OCI-LY7 (cell line): ENCODE measurements at regions not wholly inside any gene's neighbourhood (a gene's known extent, or its start where the extent isn't known, plus 50 kb on each side); places are given as distances from the start of the nearest gene placed in this dataset.

Source experiments
- BruUV-seq: library from RNA; stranded (reverse); fragments of 400-500 nt; replicated peaks from 2 replicates; lab custom pipeline; 2021; lab: Mats Ljungman, UMichigan
- CTCF ChIA-PET: fragments of 300-600 bp; sonication (Branson Sonifier 250); formaldehyde crosslinking; loops from one replicate; lab custom pipeline; 2022; ENCODE audit warnings: antibody characterized with exemption; ENCODE audit not compliant: unreplicated experiment; lab: Charles Lee
- POLR2A ChIA-PET: fragments of 300-600 bp; sonication (Branson Sonifier 250); formaldehyde crosslinking; loops from one replicate; lab custom pipeline; 2022; ENCODE audit warnings: antibody characterized with exemption; lab: Charles Lee
- DNase-seq: peaks from one replicate; pipeline ENCODE4 v3.0.0-alpha.2; 2015; ENCODE audit warnings: low spot score
- H2AFZ ChIP-seq: fragments of 200-600 bp; sonication (generic), shearing (Covaris generic); 2 replicates; pipeline ENCODE4 v1.6.1; 2014; ENCODE audit warnings: mild to moderate bottlenecking, antibody characterized with exemption, low read length, moderate library complexity
- H3K27ac ChIP-seq: fragments of 200-600 bp; sonication (generic); 2 replicates; pipeline ENCODE4 v1.5.1; 2014; ENCODE audit warnings: mixed run types, low read depth, mild to moderate bottlenecking, moderate library complexity, low read length, inconsistent platforms; ENCODE audit not compliant: poor library complexity, severe bottlenecking
- H3K36me3 ChIP-seq: fragments of 200-600 bp; sonication (generic); 2 replicates; pipeline ENCODE4 v1.6.1; 2014; ENCODE audit warnings: mild to moderate bottlenecking, antibody characterized with exemption, low read length, moderate library complexity, mixed read lengths; ENCODE audit not compliant: insufficient read depth
- H3K4me1 ChIP-seq: fragments of 200-600 bp; sonication (generic); 2 replicates; pipeline ENCODE4 v1.5.1; 2014; ENCODE audit warnings: mild to moderate bottlenecking, low read length; ENCODE audit not compliant: insufficient read depth, poor library complexity, severe bottlenecking
- H3K4me2 ChIP-seq: fragments of 200-600 bp; sonication (generic); 2 replicates; pipeline ENCODE4 v1.6.1; 2014; ENCODE audit warnings: mild to moderate bottlenecking, low read length
- H3K4me3 ChIP-seq: fragments of 200-600 bp; sonication (generic); 2 replicates; pipeline ENCODE4 v1.5.1; 2014; ENCODE audit warnings: mild to moderate bottlenecking, low read depth, low read length; ENCODE audit not compliant: poor library complexity, severe bottlenecking
- H3K79me2 ChIP-seq: fragments of 200-600 bp; sonication (generic); 2 replicates; pipeline ENCODE4 v1.6.1; 2016; ENCODE audit warnings: low read depth, mild to moderate bottlenecking, low read length, moderate library complexity, mixed read lengths; ENCODE audit not compliant: insufficient read depth
- H3K9me2 ChIP-seq: fragments of 200-600 bp; sonication (generic); 2 replicates; pipeline ENCODE4 v1.6.1; 2016; ENCODE audit warnings: mild to moderate bottlenecking, low read length, mixed read lengths; ENCODE audit not compliant: insufficient read depth
- H3K9me3 ChIP-seq: fragments of 200-600 bp; sonication (generic); 2 replicates; pipeline ENCODE4 v1.6.1; 2014; ENCODE audit warnings: mild to moderate bottlenecking, mixed run types, low read length, mixed read lengths
- H4K20me1 ChIP-seq: fragments of 200-600 bp; sonication (generic); 2 replicates; pipeline ENCODE4 v1.6.1; 2014; ENCODE audit warnings: mild to moderate bottlenecking, antibody characterized with exemption, low read length, moderate library complexity, mixed read lengths; ENCODE audit not compliant: insufficient read depth
- CTCF ChIP-seq: fragments of 200-600 bp; sonication (generic); conservative IDR thresholded peaks from 2 replicates; pipeline ENCODE4 v1.5.1; 2014; ENCODE audit warnings: mild to moderate bottlenecking, antibody characterized with exemption, low read length, moderate library complexity, mixed read lengths
- EZH2phosphoT487 ChIP-seq: fragments of 200-600 bp; sonication (generic); IDR thresholded peaks from 2 replicates; pipeline ENCODE4 v1.6.1; 2018; ENCODE audit warnings: low read depth, borderline replicate concordance, mild to moderate bottlenecking, mixed run types, antibody characterized with exemption, low read length, moderate library complexity, mixed read lengths
- intact Hi-C: fragments of 100-400 bp; cut with micrococcal nuclease; formaldehyde crosslinking; loops from one replicate; pipeline ENCODE4 v1.10.0; 2022; ENCODE audit not compliant: unreplicated experiment

- DNase-seq = no peak
- Histone ChIP-seq H3K27ac (no peak overlapping the region), H3K9me3 (no peaks in the 10 kb centered on the region), H3K36me3 (no peaks in the 10 kb centered on the region), H3K4me1 (no peaks in the 10 kb centered on the region), H3K79me2 (no peaks in the 10 kb centered on the region), H3K4me2 (no peak overlapping the region), H2AFZ (no peak overlapping the region), H3K4me3 (no peak overlapping the region), H4K20me1 (no peaks in the 10 kb centered on the region), H3K9me2 (no peaks in the 10 kb centered on the region)
- TF ChIP-seq CTCF = no peak
- TF ChIP-seq EZH2phosphoT487 = no peak
- BruUV-seq = no TSS peak
- CTCF ChIA-PET = no interaction called here
- intact Hi-C loops = no loop called here
- POLR2A ChIA-PET = no interaction called here
These were observed 92.6 kb upstream of the SFSWAP start for GRCh38 chr12:131618303-131618658.

- H4K20me1 ChIP-seq = no peaks in the 10 kb centered on the region
- POLR2A ChIA-PET = no interaction called here
- TF ChIP-seq CTCF = no peak
- TF ChIP-seq EZH2phosphoT487 = no peak
- intact Hi-C loops = no loop called here
- H3K4me1 ChIP-seq = no peaks in the 10 kb centered on the region
- H3K36me3 ChIP-seq = no peaks in the 10 kb centered on the region
- H3K9me3 ChIP-seq = no peaks in the 10 kb centered on the region
- no TSS peak for BruUV-seq
- H3K9me2 ChIP-seq = no peaks in the 10 kb centered on the region
- no peak for DNase-seq
- H3K79me2 ChIP-seq = no peaks in the 10 kb centered on the region
- H3K4me3 ChIP-seq = no peak overlapping the region
- H3K4me2 ChIP-seq = no peak overlapping the region
- H3K27ac ChIP-seq = no peak overlapping the region
- H2AFZ ChIP-seq = no peak overlapping the region
- CTCF ChIA-PET = no interaction called here
These were observed 92.2 kb upstream of the SFSWAP start for GRCh38 chr12:131618701-131619100.

GRCh38 chr12:131619106-131619642 lies 91.7 kb upstream of the SFSWAP start:
- no peak overlapping the region for H3K4me3 ChIP-seq
- no peak overlapping the region for H3K4me2 ChIP-seq
- no peaks in the 10 kb centered on the region for H3K79me2 ChIP-seq
- no peaks in the 10 kb centered on the region for H4K20me1 ChIP-seq
- H3K9me3 ChIP-seq = no peaks in the 10 kb centered on the region
- no peaks in the 10 kb centered on the region for H3K4me1 ChIP-seq
- ChIA-PET POLR2A (no interaction called here), CTCF (no interaction called here)
- TF ChIP-seq EZH2phosphoT487 (no peak), CTCF (no peak)
- H2AFZ ChIP-seq = no peak overlapping the region
- H3K36me3 ChIP-seq = no peaks in the 10 kb centered on the region
- DNase-seq = no peak
- H3K27ac ChIP-seq = no peak overlapping the region
- no peaks in the 10 kb centered on the region for H3K9me2 ChIP-seq
- intact Hi-C loops = no loop called here
- BruUV-seq = no TSS peak
